D341Med (cell line): ENCODE measurements at regions not wholly inside any gene's neighbourhood (a gene's known extent, or its start where the extent isn't known, plus 50 kb on each side); places are given as distances from the start of the nearest gene placed in this dataset.

ENCODE experiments used
- DNase-seq: peaks from one replicate; pipeline ENCODE4 v3.0.0; 2012; ENCODE audit warnings: low spot score

DNA sequence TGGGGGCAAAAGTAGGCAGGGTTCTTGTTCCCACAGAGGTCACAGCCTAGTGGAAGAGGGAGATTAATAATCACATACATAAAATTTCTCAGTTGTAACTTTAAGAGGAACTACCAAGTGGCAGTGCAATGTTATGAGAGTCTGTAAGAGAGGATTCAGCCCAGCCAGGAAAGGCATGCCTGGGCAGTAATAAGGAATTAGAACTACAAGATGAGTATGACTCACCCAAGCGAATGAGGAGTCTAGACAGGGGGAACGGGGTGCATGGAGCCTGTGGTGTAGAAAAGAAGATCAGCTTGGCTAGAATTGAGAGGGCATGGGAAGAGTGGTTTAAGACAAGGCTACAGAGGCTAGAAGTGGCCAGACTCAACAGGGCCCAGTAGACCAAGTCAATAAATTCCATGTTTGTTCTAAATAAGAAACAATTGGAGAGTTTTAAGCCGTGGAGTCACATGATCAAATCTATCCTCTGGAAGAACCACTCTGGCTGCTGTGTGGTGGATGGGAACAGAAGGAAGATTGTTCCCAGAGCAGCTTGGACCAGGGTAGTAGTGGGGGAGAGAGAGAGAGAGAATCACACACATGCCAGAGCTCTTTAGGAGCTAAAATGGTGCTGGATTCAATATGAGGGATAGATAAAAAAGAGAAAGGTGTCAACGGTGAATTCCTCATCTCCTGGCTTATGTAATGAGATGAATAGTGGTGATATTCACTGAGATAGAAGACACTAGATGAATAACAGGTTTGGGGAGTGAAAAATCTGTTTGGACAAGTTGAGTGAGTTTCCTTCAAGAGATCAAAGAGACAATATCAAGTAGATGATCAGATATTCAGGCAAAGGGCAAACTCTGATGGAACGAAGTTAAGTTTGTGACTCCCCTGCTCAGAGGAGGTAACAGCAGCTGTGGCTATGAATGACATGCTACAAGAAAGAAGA, 265.1 kb downstream of the FGFR2 start:
- DNase-seq: no peak

GRCh38 chr10:121335386-121335925, 262.8 kb downstream of the FGFR2 start:
- DNase-seq: no peak

DNA sequence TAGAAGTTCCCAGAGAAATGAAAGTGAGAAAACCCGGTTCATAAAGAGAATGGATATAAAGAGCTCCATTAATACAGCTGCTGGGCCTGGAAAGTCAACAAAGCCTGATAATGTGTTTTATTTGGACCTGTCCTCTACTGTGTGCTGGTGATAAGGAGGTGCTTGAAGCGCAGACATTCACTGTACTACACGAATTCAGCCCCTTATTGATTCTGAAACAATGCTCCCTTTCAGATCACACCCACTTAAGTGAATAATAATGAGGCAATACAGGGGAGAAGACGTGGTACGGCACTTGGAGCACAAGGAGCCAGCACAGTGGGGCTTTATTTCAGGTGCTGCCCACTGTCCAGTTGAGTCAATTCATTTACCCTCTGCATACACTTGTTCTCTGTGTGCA, 260.8 kb downstream of the FGFR2 start:
- no peak for DNase-seq

DNA sequence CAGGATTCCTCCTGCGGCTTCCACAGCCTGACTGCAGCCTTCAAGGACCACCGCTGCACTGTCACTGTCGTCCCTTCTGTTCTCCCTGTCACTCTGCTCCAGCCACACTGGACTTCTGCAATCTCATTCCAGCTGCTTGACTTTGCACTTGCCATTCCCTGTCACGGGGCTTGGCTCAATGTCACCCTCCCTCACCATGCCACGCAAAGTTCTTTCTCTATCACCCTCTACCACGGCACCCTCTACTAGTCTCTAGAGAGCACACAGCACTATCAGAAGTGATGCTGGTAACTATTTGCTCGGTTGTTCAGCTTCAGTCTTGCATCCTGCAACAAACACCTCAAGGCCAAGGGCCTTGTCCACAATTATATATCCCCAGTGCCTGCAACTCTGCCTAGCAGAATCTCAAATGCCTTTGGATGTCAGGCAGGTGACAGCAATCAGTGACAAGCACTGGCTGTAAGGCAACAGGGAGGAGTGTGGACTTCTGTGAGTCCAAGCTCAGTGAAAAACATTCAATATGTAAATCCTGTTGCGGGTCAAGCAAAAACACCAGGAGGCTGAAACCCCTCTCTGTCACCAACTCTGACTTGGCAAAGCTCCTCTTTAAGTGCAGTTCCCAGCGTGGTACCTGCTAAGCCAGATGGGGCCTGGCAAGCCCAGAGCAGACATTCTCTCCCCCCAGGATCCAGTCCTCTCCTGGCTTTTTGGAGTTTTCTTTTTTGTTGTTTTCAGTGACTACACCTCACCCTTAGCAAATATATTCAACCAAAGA, 259.9 kb downstream of the FGFR2 start:
- no peak for DNase-seq

DNA sequence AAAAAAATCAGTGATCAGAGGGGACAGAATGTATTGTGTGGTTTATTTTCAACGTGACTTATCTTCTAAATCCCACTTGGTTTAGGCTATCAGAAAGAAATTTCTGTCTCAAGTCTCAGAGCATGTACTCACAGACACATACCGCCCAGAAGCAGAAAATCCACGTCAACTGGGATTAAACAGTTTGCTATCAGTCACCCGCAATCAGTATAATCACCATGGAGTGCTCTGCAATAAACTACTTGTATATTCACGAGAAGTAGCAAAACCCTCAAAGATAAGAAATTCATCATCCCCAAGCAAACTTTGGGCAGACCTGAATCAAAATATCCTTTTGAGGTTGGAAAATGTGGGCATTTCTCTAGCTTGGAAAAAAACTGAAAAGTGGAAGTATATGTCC, 259.1 kb downstream of the FGFR2 start:
- DNase-seq: no peak

DNA sequence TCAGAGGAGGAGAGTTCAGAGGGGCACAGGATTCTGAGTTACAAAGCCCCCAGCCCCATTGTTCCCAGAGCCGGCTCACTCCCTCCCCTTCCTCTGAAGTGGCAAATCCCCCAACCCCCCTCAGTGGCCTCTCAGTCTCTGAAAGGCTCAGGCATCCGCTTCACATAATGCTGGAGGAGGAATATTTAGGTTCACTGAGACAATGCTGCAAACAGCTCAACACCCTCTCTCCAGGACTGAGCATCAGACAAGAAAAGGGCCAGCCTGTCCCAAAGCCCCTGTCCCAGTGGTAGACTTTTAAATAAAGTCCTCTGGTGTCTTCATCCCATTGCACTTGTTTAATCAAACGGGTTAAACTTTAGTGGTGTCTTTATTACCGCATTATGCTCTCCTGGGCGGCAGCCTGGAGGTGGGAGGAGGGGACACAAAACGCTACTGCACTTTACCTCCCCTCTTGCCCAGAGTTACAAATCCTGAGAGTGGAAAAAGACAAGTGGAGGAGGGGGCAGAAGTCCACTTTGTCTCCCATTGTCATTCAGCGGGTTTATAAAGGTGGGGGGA, 257.9 kb downstream of the FGFR2 start:
- DNase-seq: no peak

DNA sequence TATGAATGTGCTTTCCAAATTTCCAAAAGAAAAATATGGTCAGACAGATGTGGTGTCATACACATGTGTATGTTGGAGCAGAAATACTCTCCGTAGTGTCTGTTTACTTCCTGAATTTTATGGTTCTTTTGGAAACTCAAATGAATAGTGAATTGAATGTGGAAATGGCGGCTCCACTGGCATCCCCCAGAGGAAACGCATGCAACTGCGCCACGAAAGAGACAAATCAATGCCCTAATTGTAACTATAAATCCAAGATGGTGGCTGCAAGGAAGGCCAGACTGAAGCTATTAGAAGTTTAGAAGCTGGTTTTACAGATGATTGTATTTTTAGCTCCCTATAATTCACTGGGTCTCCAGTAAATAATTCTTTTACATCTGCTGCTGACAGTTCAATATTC, 246.7 kb downstream of the FGFR2 start:
- no peak for DNase-seq

DNA sequence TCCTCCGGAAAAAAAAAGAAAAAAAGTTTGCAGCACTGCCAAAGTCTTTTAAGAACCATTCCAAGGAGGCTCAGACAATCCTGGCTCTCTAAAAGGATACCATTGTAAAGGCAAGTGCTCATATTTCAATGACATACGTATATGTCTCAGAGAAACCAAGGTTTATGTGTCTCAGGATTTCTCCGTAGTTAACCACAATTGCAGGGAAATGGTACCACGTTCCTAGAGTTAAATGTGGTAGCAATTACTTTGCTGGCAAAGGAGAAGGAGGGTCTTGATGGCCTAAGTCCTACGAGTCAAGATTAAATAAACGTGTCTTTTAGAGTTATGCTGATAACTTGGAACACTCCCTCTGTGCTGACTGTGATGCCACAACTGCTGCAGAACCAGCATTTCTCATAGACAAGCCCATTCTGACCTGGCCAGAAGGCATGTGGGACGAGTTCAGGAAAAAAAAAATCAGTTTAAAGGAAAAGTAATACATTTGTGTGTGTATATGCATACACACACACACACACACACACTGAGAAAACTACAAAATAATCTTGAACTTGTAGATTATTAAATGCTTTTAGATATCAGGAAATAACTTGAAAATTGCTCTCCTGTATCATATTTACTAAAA, 245.9 kb downstream of the FGFR2 start:
- no peak for DNase-seq

- no peak for DNase-seq
Measured at GRCh38 chr10:121355161-121355560, 243.1 kb downstream of the FGFR2 start.

GRCh38 chr10:121356183-121356582, 242.1 kb downstream of the FGFR2 start:
- no peak for DNase-seq

DNA sequence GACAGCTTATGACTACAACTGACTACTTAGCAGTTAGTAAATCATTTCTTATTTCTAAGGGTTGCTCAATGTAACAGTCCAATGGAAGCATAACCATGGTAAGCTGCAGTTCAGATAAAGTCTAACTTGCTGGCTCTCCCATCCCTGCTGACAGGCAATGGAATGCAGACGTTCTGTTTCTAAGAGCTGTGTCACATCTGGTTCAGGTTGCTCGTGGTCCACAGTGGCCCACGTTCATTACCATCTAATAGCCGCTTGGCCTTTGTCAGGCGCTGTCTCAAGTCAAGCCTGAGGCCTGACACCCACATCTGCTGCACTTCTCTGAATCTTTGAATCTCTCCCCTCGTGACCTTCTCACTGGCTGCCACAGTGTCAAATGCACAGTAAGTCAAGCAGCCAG, 240.8 kb downstream of the FGFR2 start:
- DNase-seq: no peak

DNA sequence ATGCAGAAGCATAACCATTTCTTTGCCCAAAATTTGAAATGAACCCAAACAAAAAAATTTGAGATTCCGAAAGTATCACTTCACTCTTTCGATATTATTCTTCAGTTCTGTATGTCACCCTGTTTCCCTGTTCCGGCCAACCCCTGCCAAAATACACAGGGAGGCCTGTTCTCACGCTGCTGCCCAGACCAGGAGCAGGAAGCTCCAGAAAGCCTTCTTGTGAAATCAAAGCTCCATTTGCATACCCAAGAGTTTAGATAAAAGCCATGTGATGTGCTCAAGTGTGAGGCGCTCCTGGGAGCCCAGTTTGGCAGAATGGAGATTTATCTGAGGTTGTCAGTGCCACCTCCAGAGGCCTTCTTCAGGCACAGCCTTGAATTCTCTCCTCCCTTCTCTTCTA, 236.2 kb downstream of the FGFR2 start:
- no peak for DNase-seq

- no peak for DNase-seq
Measured at GRCh38 chr10:121365566-121365965, 232.7 kb downstream of the FGFR2 start.

- no peak for DNase-seq
Measured at GRCh38 chr10:121368347-121369025, 229.8 kb downstream of the FGFR2 start.

- no peak for DNase-seq
Measured at GRCh38 chr10:121369616-121370015, 228.6 kb downstream of the FGFR2 start.

GRCh38 chr10:121371836-121372235, 226.4 kb downstream of the FGFR2 start:
- DNase-seq: no peak

DNA sequence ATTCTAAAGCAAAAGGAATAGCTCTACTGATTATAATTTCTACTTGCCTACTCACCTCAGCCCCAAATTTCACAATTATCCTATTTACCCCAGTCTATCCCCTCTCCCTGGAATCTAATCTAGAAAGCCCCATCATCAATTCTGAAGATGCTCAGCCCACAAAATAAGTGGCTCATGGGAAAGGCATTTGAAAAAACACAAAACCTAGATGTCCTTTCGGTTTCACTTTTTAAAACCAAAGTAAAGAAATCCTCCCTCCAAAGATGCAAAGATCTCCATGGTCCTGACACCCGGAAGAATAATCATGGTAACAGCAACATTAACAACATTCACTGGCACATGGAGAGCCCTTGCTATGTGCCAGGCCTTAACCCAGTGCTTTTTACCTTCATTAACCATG, 224.8 kb downstream of the FGFR2 start:
- DNase-seq: no peak

- no peak for DNase-seq
Measured at GRCh38 chr10:121374121-121374520, 224.1 kb downstream of the FGFR2 start.

- no peak for DNase-seq
Measured at GRCh38 chr10:121375172-121375571, 223.1 kb downstream of the FGFR2 start.

DNA sequence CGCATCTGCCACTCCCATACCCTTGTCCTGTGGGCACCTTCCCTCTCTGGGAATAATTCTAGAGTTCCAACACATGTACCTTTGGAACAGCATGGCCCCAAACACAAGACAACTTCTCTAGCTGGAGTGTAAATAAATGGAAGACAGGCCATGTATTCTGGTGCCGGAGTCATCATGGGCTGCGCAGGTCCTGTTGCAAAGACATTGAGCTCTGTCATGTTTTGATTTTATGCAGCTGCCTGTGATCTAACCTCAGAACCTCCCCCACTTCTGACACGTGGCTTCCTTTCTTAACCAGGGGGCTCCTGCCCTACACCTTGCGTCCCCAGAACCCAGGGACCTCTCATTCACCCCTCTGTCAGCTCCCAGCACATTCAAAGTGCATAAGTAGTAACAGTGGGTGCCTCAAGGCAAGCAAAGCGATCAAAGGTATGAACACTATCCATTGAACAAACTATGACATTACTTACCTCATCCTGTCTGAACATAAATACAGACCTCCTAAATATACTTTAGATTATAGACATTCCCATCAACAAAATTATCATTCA, 219.9 kb downstream of the FGFR2 start:
- no peak for DNase-seq

DNA sequence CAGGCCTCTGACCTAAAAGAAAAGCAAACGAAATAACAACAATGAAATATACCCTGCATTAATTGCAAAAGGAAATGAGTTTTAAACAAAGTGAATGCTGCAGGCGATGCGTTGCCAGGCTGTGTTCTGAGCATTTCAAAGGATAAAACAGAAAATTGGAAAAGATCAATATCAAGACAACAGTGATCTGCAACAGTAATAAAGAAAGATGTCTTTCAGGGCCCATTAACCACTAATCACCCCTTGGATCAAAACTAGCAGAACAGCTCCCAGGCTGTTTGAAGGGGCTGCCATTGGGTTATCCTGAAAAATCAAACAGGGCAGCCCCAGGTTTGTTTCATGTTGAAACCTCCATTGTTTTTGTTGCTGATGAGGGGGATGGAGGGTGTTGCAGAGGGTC, 219.2 kb downstream of the FGFR2 start:
- DNase-seq: no peak
